SK-N-SH treated with all-trans-retinoic acid at 6 μM for 48 hours (cell line): ENCODE measurements at regions not wholly inside any gene's neighbourhood (a gene's known extent, or its start where the extent isn't known, plus 50 kb on each side); places are given as distances from the start of the nearest gene placed in this dataset.

Source experiments
- CSRNP3 ChIP-seq: fragments of 250-450 bp; sonication (Bioruptor Pico); IDR thresholded peaks from 2 replicates; pipeline ENCODE4 v1.5.1; 2021; ENCODE audit warnings: mild to moderate bottlenecking, moderate library complexity
- GLIS3 ChIP-seq: fragments of 250-450 bp; sonication (Bioruptor Pico); IDR thresholded peaks from 2 replicates; pipeline ENCODE4 v1.5.0; 2020; ENCODE audit warnings: mild to moderate bottlenecking, moderate library complexity
- PATZ1 ChIP-seq: fragments of 250-450 bp; sonication (Bioruptor Pico); IDR thresholded peaks from 2 replicates; pipeline ENCODE4 v1.8.0; 2020; ENCODE audit warnings: mild to moderate bottlenecking, moderate library complexity, borderline replicate concordance
- TOX ChIP-seq: fragments of 250-450 bp; sonication (Bioruptor Pico); IDR thresholded peaks from 2 replicates; pipeline ENCODE4 v1.8.0; 2021; ENCODE audit warnings: mild to moderate bottlenecking, moderate library complexity, borderline replicate concordance
- ZFP30 ChIP-seq: fragments of 450-650 bp; formaldehyde crosslinking; IDR thresholded peaks from 2 replicates; pipeline ENCODE4 v1.5.0; 2022; ENCODE audit warnings: mild to moderate bottlenecking, moderate library complexity
- ZNF565 ChIP-seq: fragments of 450-650 bp; formaldehyde crosslinking; conservative IDR thresholded peaks from 2 replicates; pipeline ENCODE4 v1.5.0; 2020; ENCODE audit warnings: low read depth, mild to moderate bottlenecking, moderate library complexity

- TF ChIP-seq ZFP30 (CRISPR knock-in tag) (no peak), ZNF565 (CRISPR knock-in tag) (no peak), CSRNP3 (no peak), TOX (CRISPR knock-in tag) (no peak), PATZ1 (CRISPR knock-in tag) (no peak), GLIS3 (CRISPR knock-in tag) (no peak)
Measured at GRCh38 chr12:41950455-41950854, 194.2 kb downstream of the GXYLT1 start.
